Hepatocyte (in vitro differentiated cells): ENCODE measurements at regions not wholly inside any gene's neighbourhood (a gene's known extent, or its start where the extent isn't known, plus 50 kb on each side); places are given as distances from the start of the nearest gene placed in this dataset.

Experiments used
- CTCF ChIP-seq: fragments of 200-600 bp; sonication (generic); IDR thresholded peaks from 2 replicates; pipeline ENCODE4 v1.5.1; 2016; ENCODE audit warnings: antibody characterized with exemption, mild to moderate bottlenecking; ENCODE audit not compliant: poor library complexity
- EZH2phosphoT487 ChIP-seq: fragments of 200-600 bp; sonication (generic); IDR thresholded peaks from one replicate; pipeline ENCODE4 v1.6.1; 2018; ENCODE audit warnings: antibody characterized with exemption, mild to moderate bottlenecking, low read depth, moderate library complexity; ENCODE audit not compliant: unreplicated experiment, severe bottlenecking

GRCh38 chrX:94414746-94415145 lies 740.7 kb downstream of the FAM133A start:
- TF ChIP-seq CTCF (no peak), EZH2phosphoT487 (no peak)
